ENCODE measurements at regions not wholly inside any gene's neighbourhood (a gene's known extent, or its start where the extent isn't known, plus 50 kb on each side); places are given as distances from the start of the nearest gene placed in this dataset.
"Not testable (repeated sequence)": the region's sequence is repeated elsewhere in the genome, so short reads cannot be mapped to it uniquely, and the experiment has no call there.

DNA sequence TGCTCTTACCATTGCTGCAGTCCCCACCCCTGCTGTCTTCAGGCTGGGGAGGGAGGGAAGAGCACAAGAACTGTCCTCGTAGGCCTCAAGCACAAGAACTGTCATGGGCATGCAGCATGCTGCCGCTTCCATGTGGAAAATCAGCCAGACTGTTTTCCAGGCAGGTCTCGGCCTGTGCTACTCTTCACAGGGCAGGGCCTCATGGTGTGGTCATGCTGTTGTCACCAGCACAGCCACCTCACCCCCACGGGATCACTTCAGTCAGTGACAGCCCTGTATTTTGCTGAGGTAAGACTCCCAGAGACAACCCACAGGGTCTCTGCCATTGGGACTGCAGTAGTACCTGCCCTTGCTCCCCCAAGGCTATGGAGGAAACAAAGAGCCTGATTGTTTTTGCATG is 205.3 kb downstream of the NAP1L3 start:
- DNase-seq (ENCODE audit: extremely low read depth, low read depth): no peak
- no peak overlapping the region for H3K4me3 ChIP-seq (replicated peaks; ENCODE audit: low read depth, low read length)
- TF ChIP-seq, protein P1, sequence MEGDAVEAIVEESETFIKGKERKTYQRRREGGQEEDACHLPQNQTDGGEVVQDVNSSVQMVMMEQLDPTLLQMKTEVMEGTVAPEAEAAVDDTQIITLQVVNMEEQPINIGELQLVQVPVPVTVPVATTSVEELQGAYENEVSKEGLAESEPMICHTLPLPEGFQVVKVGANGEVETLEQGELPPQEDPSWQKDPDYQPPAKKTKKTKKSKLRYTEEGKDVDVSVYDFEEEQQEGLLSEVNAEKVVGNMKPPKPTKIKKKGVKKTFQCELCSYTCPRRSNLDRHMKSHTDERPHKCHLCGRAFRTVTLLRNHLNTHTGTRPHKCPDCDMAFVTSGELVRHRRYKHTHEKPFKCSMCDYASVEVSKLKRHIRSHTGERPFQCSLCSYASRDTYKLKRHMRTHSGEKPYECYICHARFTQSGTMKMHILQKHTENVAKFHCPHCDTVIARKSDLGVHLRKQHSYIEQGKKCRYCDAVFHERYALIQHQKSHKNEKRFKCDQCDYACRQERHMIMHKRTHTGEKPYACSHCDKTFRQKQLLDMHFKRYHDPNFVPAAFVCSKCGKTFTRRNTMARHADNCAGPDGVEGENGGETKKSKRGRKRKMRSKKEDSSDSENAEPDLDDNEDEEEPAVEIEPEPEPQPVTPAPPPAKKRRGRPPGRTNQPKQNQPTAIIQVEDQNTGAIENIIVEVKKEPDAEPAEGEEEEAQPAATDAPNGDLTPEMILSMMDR (IDR thresholded peaks at IDR 0.05; ENCODE audit: low read depth, low read length, missing control alignments): no peak

DNA sequence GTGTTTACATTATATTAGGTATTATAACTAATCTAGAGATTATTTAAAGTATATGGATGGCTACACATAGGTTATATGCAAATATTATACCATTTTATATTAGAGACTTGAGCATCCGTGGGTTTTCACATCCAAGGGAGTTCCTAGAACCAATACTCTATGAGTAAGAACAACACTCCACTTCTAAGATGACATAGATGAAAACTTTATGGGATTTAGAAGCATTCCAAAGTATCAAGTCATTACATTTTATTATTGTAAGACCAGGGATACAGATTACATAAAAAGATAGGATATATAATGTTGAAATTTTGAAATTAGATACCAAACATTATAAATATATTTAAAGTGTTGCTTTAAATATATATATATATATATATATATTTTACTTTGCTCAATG is 207.0 kb downstream of the NAP1L3 start:
- no peak overlapping the region for H3K4me3 ChIP-seq (replicated peaks; ENCODE audit: low read depth, low read length)
- TF ChIP-seq, protein P1 (IDR thresholded peaks at IDR 0.05; ENCODE audit: low read depth, low read length, missing control alignments): no peak
- DNase-seq (ENCODE audit: extremely low read depth, low read depth): no peak

DNA sequence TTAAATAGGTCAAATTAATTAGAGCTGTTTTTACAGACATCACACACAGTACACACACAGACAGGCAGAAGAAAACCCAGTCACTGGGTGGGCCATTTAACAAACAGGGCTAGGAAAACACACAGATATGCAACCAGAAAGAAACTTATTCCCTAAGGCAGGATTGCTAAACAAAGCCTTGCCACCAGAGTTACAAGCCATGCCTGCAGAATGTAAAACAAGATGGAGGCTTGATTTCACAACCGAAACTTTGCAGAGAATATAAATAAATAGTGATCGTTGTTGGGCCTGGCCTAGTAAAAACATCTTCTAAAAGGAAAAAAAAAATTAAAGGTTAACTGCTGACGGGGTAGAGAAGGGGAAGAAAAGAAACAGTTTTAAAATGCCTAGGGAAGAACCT is 212.3 kb downstream of the NAP1L3 start:
- H3K4me3 ChIP-seq (replicated peaks; ENCODE audit: low read depth, low read length): no peak overlapping the region
- TF ChIP-seq, protein P1 (IDR thresholded peaks at IDR 0.05; ENCODE audit: low read depth, low read length, missing control alignments): no peak
- DNase-seq (ENCODE audit: extremely low read depth, low read depth): no peak

DNA sequence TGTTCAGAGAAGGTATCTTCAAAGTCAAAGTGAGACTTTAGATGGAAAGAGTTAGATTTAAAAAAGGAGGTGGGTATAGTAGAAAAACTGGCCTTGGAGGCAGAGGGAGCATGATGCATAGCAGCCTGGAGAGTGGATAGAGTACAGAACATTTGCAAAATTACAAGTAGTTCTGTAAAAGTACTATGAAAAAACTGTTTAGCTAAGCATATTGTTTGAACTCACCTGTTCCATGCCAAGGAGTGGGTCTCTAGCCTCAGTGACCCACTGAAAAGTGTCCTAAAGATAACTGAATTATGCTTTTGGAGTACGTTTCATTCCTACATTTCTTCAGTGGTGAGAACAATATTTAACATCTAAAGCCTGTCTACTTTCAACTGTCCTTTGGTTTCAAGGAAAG is 218.9 kb downstream of the NAP1L3 start:
- TF ChIP-seq, protein P1 (IDR thresholded peaks at IDR 0.05; ENCODE audit: low read depth, low read length, missing control alignments): no peak
- H3K4me3 ChIP-seq (replicated peaks; ENCODE audit: low read depth, low read length): no peak overlapping the region
- no peak for DNase-seq (ENCODE audit: extremely low read depth, low read depth)

DNA sequence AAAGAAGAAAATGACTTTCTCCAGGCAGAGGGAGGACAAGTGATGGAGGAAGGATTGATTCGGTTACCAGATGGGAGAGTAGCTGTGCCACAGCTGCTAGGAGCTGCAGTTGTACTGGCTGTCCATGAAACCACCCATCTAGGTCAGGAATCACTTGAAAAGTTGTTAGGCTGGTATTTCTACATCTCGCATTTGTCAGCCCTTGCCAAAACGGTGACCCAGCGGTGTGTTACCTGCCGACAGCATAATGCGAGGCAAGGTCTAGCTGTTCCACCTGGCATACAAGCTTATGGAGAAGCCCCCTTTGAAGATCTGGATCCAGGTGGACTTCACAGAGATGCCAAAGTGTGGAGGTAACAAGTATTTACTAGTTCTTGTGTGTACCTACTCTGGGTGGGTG is 238.7 kb downstream of the NAP1L3 start:
- DNase-seq (ENCODE audit: extremely low read depth, low read depth); H3K4me3 ChIP-seq (replicated peaks; ENCODE audit: low read depth, low read length): not testable (repeated sequence)

DNA sequence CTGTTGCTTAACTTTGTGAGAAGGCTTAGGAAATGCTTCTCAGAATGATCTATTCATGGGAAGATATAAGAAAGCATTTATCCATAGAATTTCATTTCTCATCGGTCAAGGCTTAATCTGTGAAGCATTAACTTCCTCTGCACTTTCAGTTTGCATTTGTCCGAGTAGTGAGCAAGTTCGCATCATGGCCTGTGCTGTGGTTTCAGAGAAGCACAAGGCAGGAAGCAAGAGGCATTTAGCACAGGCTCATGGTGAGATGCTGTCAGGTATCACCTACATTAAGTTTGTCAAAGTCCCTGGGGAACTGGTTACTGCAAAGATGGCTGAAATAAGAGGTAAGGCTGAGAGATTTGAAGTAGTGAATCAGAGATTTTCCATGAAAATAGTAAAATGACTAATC is 244.9 kb downstream of the NAP1L3 start:
- DNase-seq (ENCODE audit: extremely low read depth, low read depth): no peak
- TF ChIP-seq, protein P1 (IDR thresholded peaks at IDR 0.05; ENCODE audit: low read depth, low read length, missing control alignments): no peak
- H3K4me3 ChIP-seq (replicated peaks; ENCODE audit: low read depth, low read length): no peak overlapping the region

DNA sequence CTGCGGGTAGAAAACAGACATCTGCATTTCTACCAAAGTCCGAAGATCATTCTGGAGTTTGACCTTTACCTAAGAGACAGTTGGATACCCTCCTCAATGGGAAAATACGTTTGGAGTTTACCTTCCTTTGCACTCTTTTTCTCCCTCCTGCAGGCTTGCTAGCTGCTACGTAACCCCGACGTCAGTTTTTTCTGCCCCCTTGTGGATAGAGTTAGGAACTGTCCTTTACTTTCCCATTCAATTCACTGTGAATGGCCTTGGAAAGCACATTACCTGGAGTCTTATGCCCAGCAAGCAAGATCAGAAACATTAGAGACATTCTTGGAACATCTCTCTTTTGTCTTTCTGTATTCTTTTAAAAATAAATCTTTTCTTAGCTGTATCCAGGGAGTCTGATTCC is 250.7 kb downstream of the NAP1L3 start:
- TF ChIP-seq, protein P1 (IDR thresholded peaks at IDR 0.05; ENCODE audit: low read depth, low read length, missing control alignments): peak; percentile 24
- no peak overlapping the region for H3K4me3 ChIP-seq (replicated peaks; ENCODE audit: low read depth, low read length)
- no peak for DNase-seq (ENCODE audit: extremely low read depth, low read depth)

Data from HFF-Myc (cell line).